ENCODE measurements at regions not wholly inside any gene's neighbourhood (a gene's known extent, or its start where the extent isn't known, plus 50 kb on each side); places are given as distances from the start of the nearest gene placed in this dataset.

GRCh38 chr16:7964744-7965143 is 625.6 kb downstream of the TMEM114 start:
- H3K4me3 Mint-ChIP-seq: no peak overlapping the region
- Histone ChIP-seq H3K4me3 (ENCODE audit: low read length) (no peak overlapping the region), H3K27me3 (ENCODE audit: control insufficient read depth in 1 of 2, insufficient read depth in 2 of 2, low read length in 2 of 2) (no peaks in the 10 kb centered on the region), H3K9me3 (ENCODE audit: control insufficient read depth in 1 of 2, insufficient read depth in 1 of 2, low read length in 2 of 2) (peaks cover 0 to 7% of the 10 kb centered on the region in 2 experiments), H3K36me3 (ENCODE audit: insufficient read depth, low read length) (no peaks in the 10 kb centered on the region), H3K27ac (ENCODE audit: low read depth in 1 of 2, low read length in 2 of 2) (no peak overlapping the region), H3K4me1 (ENCODE audit: insufficient read depth, low read length) (no peaks in the 10 kb centered on the region)
- ATAC-seq (ENCODE audit: poor library complexity): no peak
- DNase-seq: no peak
- H3K4me1 Mint-ChIP-seq (ENCODE audit: low read depth): no peaks in the 10 kb centered on the region
- no peak overlapping the region for H3K27ac Mint-ChIP-seq
- no peaks in the 10 kb centered on the region for H3K27me3 Mint-ChIP-seq
- H3K9me3 Mint-ChIP-seq: peaks cover 14% of the 10 kb centered on the region
- no peaks in the 10 kb centered on the region for H3K36me3 Mint-ChIP-seq (ENCODE audit: low read depth)
- no peak for TF ChIP-seq CTCF (IDR thresholded peaks at IDR 0.05)
- CTCF ChIA-PET: no interaction called here
- POLR2A ChIA-PET: no interaction called here
- intact Hi-C loops (cut with DNase I, micrococcal nuclease): no loop called here

- H3K27ac Mint-ChIP-seq: no peak overlapping the region
- intact Hi-C loops (cut with DNase I, micrococcal nuclease): no loop called here
- CTCF ChIA-PET: no interaction called here
Observed at GRCh38 chr16:7964167-7964566, 626.1 kb downstream of the TMEM114 start.

GRCh38 chr16:7962091-7962879 is 628.0 kb downstream of the TMEM114 start:
- no peak overlapping the region for H3K27ac ChIP-seq (ENCODE audit: low read depth in 1 of 2, low read length in 2 of 2)
- Mint-ChIP-seq H3K4me1 (ENCODE audit: low read depth) (no peaks in the 10 kb centered on the region), H3K4me3 (no peak overlapping the region), H3K36me3 (ENCODE audit: low read depth) (no peaks in the 10 kb centered on the region), H3K27me3 (no peaks in the 10 kb centered on the region), H3K9me3 (peaks cover 16% of the 10 kb centered on the region), H3K27ac (no peak overlapping the region)
- no peaks in the 10 kb centered on the region for H3K4me1 ChIP-seq (ENCODE audit: insufficient read depth, low read length)
- no peak overlapping the region for H3K4me3 ChIP-seq (ENCODE audit: low read length)
- H3K9me3 ChIP-seq (ENCODE audit: control insufficient read depth in 1 of 2, insufficient read depth in 1 of 2, low read length in 2 of 2): peaks cover 0 to 7% of the 10 kb centered on the region in 2 experiments
- no peak for TF ChIP-seq CTCF (IDR thresholded peaks at IDR 0.05)
- ATAC-seq (ENCODE audit: poor library complexity) (no peak), DNase-seq (no peak)
- intact Hi-C loops (cut with DNase I, micrococcal nuclease): no loop called here
- POLR2A ChIA-PET: interaction anchor here (0.7 kb wide), 1 partner anchor 59 kb away, joined by 3 read pairs; no protein-coding TSS in a partner anchor
- H3K27me3 ChIP-seq (ENCODE audit: control insufficient read depth in 1 of 2, insufficient read depth in 2 of 2, low read length in 2 of 2): no peaks in the 10 kb centered on the region
- no peaks in the 10 kb centered on the region for H3K36me3 ChIP-seq (ENCODE audit: insufficient read depth, low read length)
- CTCF ChIA-PET: no interaction called here

More at GRCh38 chr16:7964167-7964566, 626.1 kb downstream of the TMEM114 start:
- ATAC-seq (ENCODE audit: poor library complexity) (no peak), DNase-seq (no peak)
- Mint-ChIP-seq H3K4me1 (ENCODE audit: low read depth) (no peaks in the 10 kb centered on the region), H3K36me3 (ENCODE audit: low read depth) (no peaks in the 10 kb centered on the region), H3K9me3 (peaks cover 13% of the 10 kb centered on the region), H3K27me3 (no peaks in the 10 kb centered on the region), H3K4me3 (no peak overlapping the region)
- Histone ChIP-seq H3K4me3 (ENCODE audit: low read length) (no peak overlapping the region), H3K4me1 (ENCODE audit: insufficient read depth, low read length) (no peaks in the 10 kb centered on the region), H3K36me3 (ENCODE audit: insufficient read depth, low read length) (no peaks in the 10 kb centered on the region), H3K9me3 (ENCODE audit: control insufficient read depth in 1 of 2, insufficient read depth in 1 of 2, low read length in 2 of 2) (peaks cover 0 to 7% of the 10 kb centered on the region in 2 experiments), H3K27me3 (ENCODE audit: control insufficient read depth in 1 of 2, insufficient read depth in 2 of 2, low read length in 2 of 2) (no peaks in the 10 kb centered on the region), H3K27ac (ENCODE audit: low read depth in 1 of 2, low read length in 2 of 2) (no peak overlapping the region)
- no peak for TF ChIP-seq CTCF (IDR thresholded peaks at IDR 0.05)
- POLR2A ChIA-PET: no interaction called here

Data from CD4-positive, alpha-beta T cell (primary cell).